Liver (tissue), 8 donors: ENCODE measurements at regions not wholly inside any gene's neighbourhood (a gene's known extent, or its start where the extent isn't known, plus 50 kb on each side); places are given as distances from the start of the nearest gene placed in this dataset.

Experiments used
- DNase-seq: peaks from one replicate; pipeline ENCODE4 v3.0.0-alpha.2; 2017; ENCODE audit warnings: low spot score
- H3K27ac ChIP-seq, 2 donors: one replicate each; pipeline ENCODE4 v1.7.0; 2013; ENCODE audit warnings: inconsistent platforms in 2 of 2, low read length in 2 of 2, control low read depth in 1 of 2, low read depth in 1 of 2, mild to moderate bottlenecking in 1 of 2
- H3K27me3 ChIP-seq, 4 donors: one replicate each; pipeline versions ENCODE4 v1.6.1 to v1.7.0; 2013; ENCODE audit warnings: low read length in 3 of 4, inconsistent platforms in 1 of 4, mild to moderate bottlenecking in 1 of 4, moderate library complexity in 1 of 4; ENCODE audit not compliant: control insufficient read depth in 4 of 4, insufficient read depth in 4 of 4
- H3K36me3 ChIP-seq, 4 donors: one replicate each; pipeline versions ENCODE4 v1.6.1 to v1.7.0; 2013; ENCODE audit warnings: low read length in 3 of 4, mild to moderate bottlenecking in 3 of 4, low read depth in 1 of 4, moderate library complexity in 1 of 4; ENCODE audit not compliant: control insufficient read depth in 4 of 4, insufficient read depth in 3 of 4
- H3K4me1 ChIP-seq, 4 donors: one replicate each; pipeline versions ENCODE4 v1.6.1 to v1.7.0; 2013; ENCODE audit warnings: low read length in 3 of 4, mild to moderate bottlenecking in 3 of 4, moderate library complexity in 1 of 4; ENCODE audit not compliant: control insufficient read depth in 4 of 4, insufficient read depth in 4 of 4
- H3K4me3 ChIP-seq, 3 donors: one replicate each; pipeline versions ENCODE4 v1.6.1 to v1.7.0; 2013; ENCODE audit warnings: low read length in 3 of 3, control low read depth in 1 of 3, low read depth in 1 of 3, mild to moderate bottlenecking in 1 of 3
- H3K9ac ChIP-seq, 2 donors: one replicate each; pipeline ENCODE4 v1.7.0; 2013; ENCODE audit warnings: low read length in 2 of 2, mild to moderate bottlenecking in 2 of 2, moderate library complexity in 2 of 2, control low read depth in 1 of 2, low read depth in 1 of 2
- H3K9me3 ChIP-seq, 4 donors: one replicate each; pipeline versions ENCODE4 v1.6.1 to v1.7.0; 2013; ENCODE audit warnings: low read length in 3 of 4; ENCODE audit not compliant: control insufficient read depth in 4 of 4
- ATF3 ChIP-seq: IDR thresholded peaks from 2 replicates; pipeline ENCODE4 v1.6.1; 2016; ENCODE audit warnings: antibody characterized with exemption
- CTCF ChIP-seq: fragments of 150-350 bp; IDR thresholded peaks from 2 replicates; pipeline ENCODE4 v1.5.1; 2017; ENCODE audit warnings: improper control_type of control experiment, low read depth, low read length; ENCODE audit not compliant: missing input control
- EGR1 ChIP-seq, 2 donors: IDR thresholded peaks; 2 replicates each; pipeline ENCODE4 v1.6.1; 2016 to 2018; ENCODE audit warnings: antibody characterized with exemption in 2 of 2, low read depth in 2 of 2
- FOXA1 ChIP-seq: IDR thresholded peaks from 2 replicates; pipeline ENCODE4 v1.6.1; 2016; ENCODE audit warnings: antibody characterized with exemption
- FOXA2 ChIP-seq: IDR thresholded peaks from 2 replicates; pipeline ENCODE4 v1.6.1; 2016; ENCODE audit warnings: antibody characterized with exemption
- GABPA ChIP-seq, 2 donors: IDR thresholded peaks in 1 of 2; conservative IDR thresholded peaks in 1 of 2; 2 replicates each; pipeline ENCODE4 v1.6.1; 2016; ENCODE audit warnings: antibody characterized with exemption in 2 of 2, mild to moderate bottlenecking in 1 of 2, moderate library complexity in 1 of 2
- HNF4A ChIP-seq, 2 donors: conservative IDR thresholded peaks; 2 replicates each; pipeline ENCODE4 v1.6.1; 2016; ENCODE audit warnings: antibody characterized with exemption in 2 of 2, mild to moderate bottlenecking in 2 of 2
- HNF4G ChIP-seq: IDR thresholded peaks from 2 replicates; pipeline ENCODE4 v1.6.1; 2016; ENCODE audit warnings: antibody characterized with exemption
- JUND ChIP-seq, 2 donors: IDR thresholded peaks; 2 replicates each; pipeline ENCODE4 v1.6.1; 2016; ENCODE audit warnings: antibody characterized with exemption in 2 of 2
- MAX ChIP-seq: IDR thresholded peaks from 2 replicates; pipeline ENCODE4 v1.6.1; 2016; ENCODE audit warnings: antibody characterized with exemption
- NR2F2 ChIP-seq: IDR thresholded peaks from 2 replicates; pipeline ENCODE4 v1.6.1; 2016; ENCODE audit warnings: antibody characterized with exemption
- RAD21 ChIP-seq, 2 donors: IDR thresholded peaks; 2 replicates each; pipeline ENCODE4 v1.6.1; 2016; ENCODE audit warnings: antibody characterized with exemption in 2 of 2, mild to moderate bottlenecking in 2 of 2
- REST ChIP-seq: IDR thresholded peaks from 2 replicates; pipeline ENCODE4 v1.6.1; 2016; ENCODE audit warnings: antibody characterized with exemption, mild to moderate bottlenecking
- RXRA ChIP-seq, 2 donors: IDR thresholded peaks; 2 replicates each; pipeline ENCODE4 v1.6.1; 2017 to 2018; ENCODE audit warnings: antibody characterized with exemption in 2 of 2, mild to moderate bottlenecking in 1 of 2
- SP1 ChIP-seq: IDR thresholded peaks from 2 replicates; pipeline ENCODE4 v1.6.1; 2018; ENCODE audit warnings: antibody characterized with exemption, mild to moderate bottlenecking
- TAF1 ChIP-seq: conservative IDR thresholded peaks from 2 replicates; pipeline ENCODE4 v1.6.1; 2016; ENCODE audit warnings: antibody characterized with exemption, mild to moderate bottlenecking
- YY1 ChIP-seq: IDR thresholded peaks from 2 replicates; pipeline ENCODE4 v1.6.1; 2016; ENCODE audit warnings: antibody characterized with exemption, mild to moderate bottlenecking
- ZBTB33 ChIP-seq: IDR thresholded peaks from 2 replicates; pipeline ENCODE4 v1.6.1; 2016; ENCODE audit warnings: antibody characterized with exemption
- WGBS: extraction: QIAGEN DNeasy Blood & Tissue Kit; methylation state at CpG from one replicate; pipeline ENCODE4 v1.1.7; 2013; 5-methylcytosine and 5-hydroxymethylcytosine counted together
- donor health status: healthy.
- donor health status: healthy.
- donor health status: healthy.
- donor health status: healthy.
- donor health status: healthy.

- H3K9ac ChIP-seq = no peak overlapping the region
- no peak overlapping the region for H3K4me3 ChIP-seq
- H3K36me3 ChIP-seq = no peaks in the 10 kb centered on the region
- no peaks in the 10 kb centered on the region for H3K9me3 ChIP-seq
- no peak for TF ChIP-seq TAF1
- no peak for TF ChIP-seq NR2F2
- no peak for TF ChIP-seq RXRA (IDR thresholded peaks at IDR 0.05)
- no peak for TF ChIP-seq SP1
- no peak for TF ChIP-seq MAX
- TF ChIP-seq GABPA (IDR thresholded peaks at IDR 0.05 in 1 of 2, conservative IDR thresholded peaks at IDR 0.05 in 1 of 2) = no peak
- TF ChIP-seq REST = no peak
- no peak for TF ChIP-seq JUND (IDR thresholded peaks at IDR 0.05)
- no peak for TF ChIP-seq FOXA1
- no peak for TF ChIP-seq RAD21 (IDR thresholded peaks at IDR 0.05)
- no peak for TF ChIP-seq ZBTB33
- TF ChIP-seq EGR1 (IDR thresholded peaks at IDR 0.05; ENCODE audit: low read depth in 2 of 2) = no peak
- TF ChIP-seq HNF4A (conservative IDR thresholded peaks at IDR 0.05) = no peak
- no peak for TF ChIP-seq FOXA2
- TF ChIP-seq ATF3 = no peak
- TF ChIP-seq HNF4G = no peak
- TF ChIP-seq CTCF = no peak
- TF ChIP-seq YY1 = no peak
- H3K27ac ChIP-seq = no peak overlapping the region
- H3K4me1 ChIP-seq = no peaks in the 10 kb centered on the region
- DNase-seq = no peak
- WGBS = 93% methylated on average over 8 of the region's 8 CpGs
- no peaks in the 10 kb centered on the region for H3K27me3 ChIP-seq
Observed at GRCh38 chr2:9078405-9078804, 74.9 kb upstream of the MBOAT2 start.
